GM10266 (cell line): ENCODE measurements at regions not wholly inside any gene's neighbourhood (a gene's known extent, or its start where the extent isn't known, plus 50 kb on each side); places are given as distances from the start of the nearest gene placed in this dataset.
"Not testable (repeated sequence)": the region's sequence is repeated elsewhere in the genome, so short reads cannot be mapped to it uniquely, and the experiment has no call there.

Experiments
- DNase-seq: peaks from one replicate; pipeline ENCODE4 v3.0.0; 2012; ENCODE audit errors: extremely low spot score
- CTCF ChIP-seq: IDR thresholded peaks from 2 replicates; pipeline ENCODE4 v1.5.1; 2012; ENCODE audit warnings: mild to moderate bottlenecking, low read depth; ENCODE audit not compliant: control insufficient read depth, insufficient read depth; ENCODE audit errors: missing control alignments

- TF ChIP-seq CTCF, result no peak
- DNase-seq, result no peak
Observed at GRCh38 chr1:178664278-178664677, 60.8 kb upstream of the RALGPS2 start.

- no peak for DNase-seq
- no peak for TF ChIP-seq CTCF
Observed at GRCh38 chr1:178665579-178665978, 59.5 kb upstream of the RALGPS2 start.

GRCh38 chr1:178666891-178667290 is 58.2 kb upstream of the RALGPS2 start:
- not testable (repeated sequence) for DNase-seq

- no peak for DNase-seq
- no peak for TF ChIP-seq CTCF
Observed at GRCh38 chr1:178672434-178672833, 52.6 kb upstream of the RALGPS2 start.

DNA sequence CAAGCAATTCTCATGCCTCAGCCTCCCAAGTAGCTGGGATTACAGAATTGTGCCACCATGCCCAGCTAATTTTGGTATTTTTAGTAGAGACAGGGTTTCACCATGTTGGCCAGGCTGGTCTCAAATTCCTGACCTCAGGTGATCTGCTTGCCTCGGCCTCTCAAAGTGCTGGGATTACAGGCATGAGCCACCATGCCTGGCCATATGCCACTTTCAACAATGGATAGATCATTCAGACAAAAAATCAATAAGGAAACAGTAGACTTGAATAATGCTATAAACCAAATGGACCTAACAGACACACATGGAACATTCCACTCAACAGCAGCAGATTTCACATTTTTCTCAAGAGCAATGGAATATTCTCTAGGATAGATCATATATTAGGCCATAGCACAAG is 50.5 kb upstream of the RALGPS2 start:
- not testable (repeated sequence) for DNase-seq
